Dendritic cell treated with granulocyte-macrophage colony-stimulating factor and Interleukin-4, amounts not matched to agents 40 ng/mL and 50 ng/mL, for 4 days (primary cell): ENCODE measurements at regions not wholly inside any gene's neighbourhood (a gene's known extent, or its start where the extent isn't known, plus 50 kb on each side); places are given as distances from the start of the nearest gene placed in this dataset.
"Not testable (repeated sequence)": the region's sequence is repeated elsewhere in the genome, so short reads cannot be mapped to it uniquely, and the experiment has no call there.

ENCODE experiments used
- H3K27ac Mint-ChIP-seq: one replicate; pipeline ENCODE4 v1.8.0; 2022; ENCODE audit warnings: mild to moderate bottlenecking, mixed read lengths
- H3K27me3 Mint-ChIP-seq: one replicate; pipeline ENCODE4 v1.8.0; 2022; ENCODE audit warnings: mild to moderate bottlenecking, mixed read lengths
- H3K36me3 Mint-ChIP-seq: one replicate; pipeline ENCODE4 v1.8.0; 2022; ENCODE audit warnings: low read depth, mixed read lengths
- H3K4me1 Mint-ChIP-seq: one replicate; pipeline ENCODE4 v1.8.0; 2022; ENCODE audit warnings: low read depth, mixed read lengths
- H3K4me3 Mint-ChIP-seq: one replicate; pipeline ENCODE4 v1.8.0; 2022; ENCODE audit warnings: mild to moderate bottlenecking, moderate library complexity, mixed read lengths
- H3K9me3 Mint-ChIP-seq: one replicate; pipeline ENCODE4 v1.8.0; 2022; ENCODE audit warnings: mixed read lengths
- intact Hi-C: fragments of 100-400 bp; cut with micrococcal nuclease; formaldehyde crosslinking; loops from one replicate; pipeline ENCODE4 v1.15.0; 2022

DNA sequence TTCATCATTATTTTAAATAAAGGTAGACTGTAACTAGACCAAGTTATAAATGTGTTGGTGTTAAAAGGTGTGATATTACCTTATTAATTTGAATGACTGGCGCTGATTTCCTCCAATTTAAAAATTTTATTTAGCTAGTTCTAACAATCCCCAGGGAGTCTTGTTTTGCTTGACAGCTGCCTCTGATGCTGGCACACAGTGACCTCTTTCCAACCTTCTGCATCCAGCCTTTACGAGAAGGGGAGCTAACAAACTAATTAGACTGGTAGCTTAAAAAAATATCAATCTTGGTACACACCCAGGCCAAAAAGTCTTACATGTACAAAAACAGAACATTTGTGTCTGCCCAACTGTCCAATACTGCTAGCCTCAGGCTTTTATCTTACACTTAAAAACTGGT is 51.8 kb upstream of the ENPEP start:
- intact Hi-C loops, result no loop called here
- Mint-ChIP-seq H3K4me3 (no peak overlapping the region), H3K27ac (no peak overlapping the region), H3K9me3 (no peaks in the 10 kb centered on the region), H3K4me1 (no peaks in the 10 kb centered on the region), H3K36me3 (no peaks in the 10 kb centered on the region), H3K27me3 (peaks cover 4% of the 10 kb centered on the region)

DNA sequence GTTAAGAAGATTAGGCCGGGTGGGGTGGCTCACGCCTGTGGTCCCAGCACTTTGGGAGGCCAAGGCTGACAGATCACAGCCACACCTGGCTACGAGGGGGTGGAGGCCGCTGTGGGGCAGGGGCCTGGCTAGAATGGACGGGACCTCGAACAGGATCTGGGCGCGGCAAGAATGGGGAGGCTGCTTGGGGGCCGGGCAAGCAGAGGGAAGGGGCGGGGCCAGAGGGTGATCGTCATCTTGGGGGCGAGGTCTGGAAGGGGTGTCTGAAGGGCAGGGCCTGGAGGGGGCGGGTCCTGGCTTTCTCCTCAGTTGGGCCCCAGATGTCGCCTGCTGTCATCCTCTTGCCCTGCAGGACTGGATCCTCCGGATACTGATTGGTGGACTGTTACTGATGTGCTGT is 57.3 kb upstream of the ENPEP start:
- Mint-ChIP-seq H3K4me3 (no peak overlapping the region), H3K36me3 (no peaks in the 10 kb centered on the region), H3K4me1 (no peaks in the 10 kb centered on the region), H3K9me3 (no peaks in the 10 kb centered on the region), H3K27ac (no peak overlapping the region), H3K27me3 (peaks cover 2% of the 10 kb centered on the region)
- intact Hi-C loops, result no loop called here

DNA sequence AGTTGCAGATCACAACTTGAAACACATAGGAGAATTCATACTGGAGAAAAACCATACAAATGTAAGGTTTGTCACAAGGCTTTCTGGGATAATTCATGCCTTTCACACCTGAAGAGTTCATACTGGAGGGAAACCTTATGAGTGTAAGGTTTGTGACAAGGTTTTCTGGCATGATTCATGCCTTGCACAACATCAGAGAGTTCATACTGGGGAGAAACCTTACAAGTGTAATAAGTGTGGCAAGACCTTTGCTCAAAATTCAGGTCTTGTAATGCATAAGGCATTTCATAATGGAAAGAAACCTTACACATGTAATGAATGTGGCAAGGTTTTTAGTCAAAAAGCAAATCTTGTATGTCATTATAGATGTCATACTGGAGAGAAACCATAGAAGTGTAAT is 58.8 kb upstream of the ENPEP start:
- Mint-ChIP-seq H3K4me3 (no peak overlapping the region), H3K27ac (no peak overlapping the region), H3K36me3 (no peaks in the 10 kb centered on the region), H3K4me1 (no peaks in the 10 kb centered on the region), H3K27me3 (peaks cover 2% of the 10 kb centered on the region), H3K9me3 (no peaks in the 10 kb centered on the region)
- intact Hi-C loops, result no loop called here

DNA sequence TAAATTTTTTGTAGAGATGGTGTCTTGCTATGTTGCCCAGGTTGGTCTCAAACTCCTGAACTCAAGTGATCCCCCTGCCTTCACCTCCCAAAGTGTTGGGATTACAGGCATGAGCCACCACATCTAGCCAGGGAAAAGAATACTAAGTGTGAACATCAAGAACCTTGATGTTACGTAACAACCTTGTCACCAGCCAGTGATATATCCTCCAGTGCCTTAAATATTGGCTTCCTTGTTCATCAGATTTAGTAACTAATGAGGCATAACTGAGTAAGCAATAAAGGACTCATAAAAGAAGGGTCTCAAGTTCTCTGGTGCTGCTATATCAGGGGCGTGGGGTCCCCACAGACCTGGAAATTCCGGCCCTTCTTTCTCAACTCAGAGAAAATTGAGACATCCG is 60.5 kb upstream of the ENPEP start:
- no peaks in the 10 kb centered on the region for H3K4me1 Mint-ChIP-seq
- H3K4me3 Mint-ChIP-seq, result no peak overlapping the region
- H3K27me3 Mint-ChIP-seq, result peaks cover 2% of the 10 kb centered on the region
- H3K27ac Mint-ChIP-seq, result no peak overlapping the region
- no peaks in the 10 kb centered on the region for H3K9me3 Mint-ChIP-seq
- no peaks in the 10 kb centered on the region for H3K36me3 Mint-ChIP-seq
- intact Hi-C loops, result no loop called here

DNA sequence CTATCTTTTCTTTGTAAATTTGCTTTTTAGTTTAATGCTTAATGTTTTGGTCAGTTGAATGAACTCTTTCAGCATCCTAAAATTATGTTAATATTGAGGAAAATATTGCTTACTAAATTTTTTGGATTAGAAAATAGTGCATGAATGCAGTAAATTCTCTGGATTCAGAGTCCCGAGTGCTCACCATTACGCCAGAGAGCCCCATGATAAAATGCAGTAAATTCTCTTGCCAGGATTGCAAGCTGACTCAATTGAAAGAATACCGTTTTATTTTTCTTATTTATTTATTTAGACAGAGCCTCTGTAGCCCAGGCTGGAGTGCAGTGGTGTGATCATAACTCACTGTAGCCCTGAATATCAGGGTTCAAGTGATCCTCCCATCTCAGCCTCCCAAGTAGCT is 60.9 kb upstream of the ENPEP start:
- Mint-ChIP-seq H3K27ac (no peak overlapping the region), H3K4me3 (no peak overlapping the region), H3K36me3 (no peaks in the 10 kb centered on the region), H3K27me3 (peaks cover 2% of the 10 kb centered on the region), H3K9me3 (no peaks in the 10 kb centered on the region), H3K4me1 (no peaks in the 10 kb centered on the region)
- intact Hi-C loops, result no loop called here

DNA sequence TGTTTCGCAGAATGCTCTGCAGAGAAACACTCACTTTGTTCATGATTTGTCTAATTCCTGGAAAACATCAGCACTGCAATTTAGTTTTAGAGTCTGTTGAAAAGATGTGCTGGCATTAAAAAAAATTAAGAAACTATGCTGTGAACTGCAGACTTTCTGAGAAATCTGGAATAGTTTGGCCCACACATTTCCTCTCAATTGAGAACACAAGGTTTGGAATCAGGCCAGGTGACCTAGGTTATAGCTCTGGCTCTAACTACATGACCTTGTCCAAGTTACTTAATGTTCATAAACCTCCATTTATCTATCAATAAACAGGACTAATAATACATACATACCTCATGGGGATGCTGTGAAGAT is 61.4 kb upstream of the ENPEP start:
- Mint-ChIP-seq H3K36me3 (no peaks in the 10 kb centered on the region), H3K27me3 (peaks cover 2% of the 10 kb centered on the region), H3K4me1 (no peaks in the 10 kb centered on the region), H3K4me3 (no peak overlapping the region), H3K9me3 (no peaks in the 10 kb centered on the region), H3K27ac (no peak overlapping the region)
- intact Hi-C loops, result no loop called here

DNA sequence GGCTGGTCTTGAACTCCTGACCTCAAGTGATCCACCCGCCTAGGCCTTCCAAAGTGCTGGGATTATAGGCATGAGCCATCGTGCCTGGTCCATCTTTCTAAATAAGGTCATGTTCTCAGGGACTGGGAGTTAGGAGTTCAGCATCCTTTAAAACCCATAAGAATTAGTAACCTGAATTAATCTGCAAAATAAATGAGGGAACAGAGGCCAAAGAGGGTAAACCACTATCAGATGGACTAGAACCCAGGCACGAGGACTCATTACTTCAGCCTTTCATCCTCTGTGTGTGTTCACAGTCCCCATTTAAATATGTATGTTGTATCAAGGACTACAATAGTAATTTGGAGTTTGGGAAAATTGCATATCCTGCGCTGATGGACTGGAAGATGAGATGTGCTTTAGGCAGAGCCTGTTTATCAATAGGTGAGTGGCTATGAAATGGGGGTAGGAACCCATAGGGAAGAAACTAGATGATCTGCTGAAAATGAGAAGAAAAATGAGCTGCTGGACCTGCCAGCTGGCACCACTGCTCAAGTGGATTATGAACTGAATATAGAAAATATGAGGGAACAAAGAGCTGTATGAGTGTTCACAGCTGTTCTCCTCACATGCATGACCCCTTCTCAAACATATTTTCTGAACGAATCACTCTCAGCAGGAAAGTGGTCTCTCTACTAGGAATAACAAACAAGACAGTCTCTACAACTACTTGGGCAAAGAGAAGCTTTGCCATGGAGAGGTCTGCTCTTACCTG is 62.0 kb upstream of the ENPEP start:
- H3K36me3 Mint-ChIP-seq, H3K9me3 Mint-ChIP-seq, H3K4me1 Mint-ChIP-seq, H3K27ac Mint-ChIP-seq, intact Hi-C loops, H3K4me3 Mint-ChIP-seq, H3K27me3 Mint-ChIP-seq: not testable (repeated sequence)

DNA sequence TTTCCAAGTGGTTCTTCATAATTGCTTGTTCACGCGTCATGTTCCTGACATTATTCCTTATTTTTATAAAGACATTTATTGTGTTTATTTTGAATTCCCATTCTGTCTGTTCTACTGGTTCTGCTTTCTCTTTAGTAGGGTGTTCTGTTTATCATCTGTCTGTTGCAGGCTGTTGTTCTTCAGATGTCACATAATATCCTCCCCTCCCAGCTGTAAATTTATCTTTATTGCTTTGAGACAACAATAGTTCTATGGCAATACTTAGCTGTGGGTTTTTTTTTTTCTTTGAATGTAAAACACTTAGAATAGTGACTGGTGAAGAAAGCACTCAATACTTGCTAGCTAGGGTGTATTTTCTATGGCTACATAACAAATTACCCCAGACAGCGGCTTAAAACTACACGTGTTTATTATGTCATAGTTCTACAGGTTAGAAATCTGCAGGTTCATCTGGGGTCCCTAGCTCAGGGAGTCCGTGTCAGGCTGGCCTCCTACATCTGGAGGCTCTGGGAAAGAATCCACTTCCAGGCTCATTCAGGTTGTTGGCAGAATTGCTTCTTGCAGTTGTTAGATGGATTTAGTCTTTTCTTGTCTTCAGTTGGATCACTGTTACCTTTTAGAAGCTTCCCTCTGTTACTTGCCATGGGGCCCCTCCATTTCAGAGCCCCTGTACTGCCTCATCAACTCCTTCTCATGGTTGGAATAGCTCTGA is 63.4 kb upstream of the ENPEP start:
- H3K36me3 Mint-ChIP-seq, result no peaks in the 10 kb centered on the region
- no peaks in the 10 kb centered on the region for H3K27me3 Mint-ChIP-seq
- H3K4me1 Mint-ChIP-seq, result no peaks in the 10 kb centered on the region
- H3K27ac Mint-ChIP-seq, result no peak overlapping the region
- no peaks in the 10 kb centered on the region for H3K9me3 Mint-ChIP-seq
- intact Hi-C loops, result no loop called here
- H3K4me3 Mint-ChIP-seq, result no peak overlapping the region

DNA sequence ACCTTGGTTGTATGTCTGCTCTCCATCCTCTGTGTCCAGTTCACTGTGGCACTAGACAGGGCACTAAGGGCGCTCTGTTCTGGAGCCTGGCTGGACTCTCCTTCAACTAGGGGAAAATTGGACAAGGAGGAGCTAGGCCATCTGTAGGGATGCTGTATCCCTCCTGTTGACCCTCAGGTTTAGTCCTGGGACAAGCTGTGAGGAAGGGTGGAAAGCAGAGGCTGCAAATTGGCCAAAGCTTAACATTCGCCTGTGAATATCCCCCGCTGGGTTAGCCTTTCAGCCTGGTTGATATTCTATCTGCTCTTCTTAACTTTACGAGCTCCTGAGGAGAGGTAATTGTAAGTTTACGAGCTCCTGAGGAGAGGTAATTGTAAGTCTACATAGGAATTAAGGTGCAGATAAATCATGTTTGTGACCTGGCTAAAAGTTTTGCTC is 64.4 kb upstream of the ENPEP start:
- H3K4me1 Mint-ChIP-seq, result no peaks in the 10 kb centered on the region
- H3K36me3 Mint-ChIP-seq, result no peaks in the 10 kb centered on the region
- no peaks in the 10 kb centered on the region for H3K9me3 Mint-ChIP-seq
- no peak overlapping the region for H3K27ac Mint-ChIP-seq
- no peaks in the 10 kb centered on the region for H3K27me3 Mint-ChIP-seq
- H3K4me3 Mint-ChIP-seq, result no peak overlapping the region
- intact Hi-C loops, result no loop called here

DNA sequence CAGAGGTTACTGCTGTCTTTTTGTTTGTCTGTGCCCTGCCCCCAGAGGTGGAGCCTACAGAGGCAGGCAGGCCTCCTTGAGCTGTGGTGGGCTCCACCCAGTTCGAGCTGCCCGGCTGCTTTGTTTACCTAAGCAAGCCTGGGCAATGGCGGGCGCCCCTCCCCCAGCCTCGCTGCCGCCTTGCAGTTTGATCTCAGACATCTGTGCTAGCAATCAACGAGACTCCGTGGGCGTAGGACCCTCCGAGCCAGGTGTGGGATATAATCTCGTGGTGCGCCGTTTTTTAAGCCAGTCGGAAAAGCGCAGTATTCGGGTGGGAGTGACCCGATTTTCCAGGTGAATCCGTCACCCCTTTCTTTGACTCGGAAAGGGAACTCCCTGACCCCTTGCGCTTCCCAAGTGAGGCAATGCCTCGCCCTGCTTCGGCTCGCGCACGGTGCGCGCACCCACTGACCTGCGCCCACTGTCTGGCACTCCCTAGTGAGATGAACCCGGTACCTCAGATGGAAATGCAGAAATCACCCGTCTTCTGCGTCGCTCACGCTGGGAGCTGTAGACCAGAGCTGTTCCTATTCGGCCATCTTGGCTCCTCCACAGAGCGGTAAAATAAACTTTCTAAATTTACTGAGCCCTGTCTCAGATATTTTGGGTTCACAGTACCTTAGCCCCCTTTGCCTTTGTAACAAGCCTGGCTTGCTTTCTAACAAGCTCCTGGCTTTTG is 64.9 kb upstream of the ENPEP start:
- H3K27me3 Mint-ChIP-seq, H3K9me3 Mint-ChIP-seq, H3K4me1 Mint-ChIP-seq, intact Hi-C loops, H3K36me3 Mint-ChIP-seq, H3K27ac Mint-ChIP-seq: not testable (repeated sequence)
- H3K4me3 Mint-ChIP-seq, result peak overlapping the region; percentile 20

DNA sequence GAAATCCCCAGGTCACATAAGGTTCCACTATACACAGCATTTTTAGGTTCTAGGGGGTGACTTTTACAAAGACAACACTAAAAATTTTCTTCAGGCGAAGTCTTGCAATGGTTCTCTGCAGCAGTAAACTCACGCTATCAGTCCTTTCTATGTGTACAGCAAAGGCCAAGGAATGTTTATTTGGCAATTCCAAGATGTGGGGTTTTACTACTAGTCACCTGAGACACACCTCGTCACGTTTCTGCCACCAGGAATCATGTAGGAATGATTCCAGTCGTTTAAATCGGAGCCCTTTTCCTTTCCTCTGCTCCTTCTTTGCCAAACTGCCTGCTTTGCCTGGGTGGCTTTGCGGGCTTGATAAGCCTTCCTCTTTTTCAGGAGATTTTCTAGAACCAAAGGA is 75.9 kb upstream of the ENPEP start:
- Mint-ChIP-seq H3K4me1 (no peaks in the 10 kb centered on the region), H3K27me3 (no peaks in the 10 kb centered on the region), H3K27ac (no peak overlapping the region), H3K4me3 (no peak overlapping the region), H3K9me3 (peaks cover 9% of the 10 kb centered on the region), H3K36me3 (no peaks in the 10 kb centered on the region)
- intact Hi-C loops, result no loop called here

DNA sequence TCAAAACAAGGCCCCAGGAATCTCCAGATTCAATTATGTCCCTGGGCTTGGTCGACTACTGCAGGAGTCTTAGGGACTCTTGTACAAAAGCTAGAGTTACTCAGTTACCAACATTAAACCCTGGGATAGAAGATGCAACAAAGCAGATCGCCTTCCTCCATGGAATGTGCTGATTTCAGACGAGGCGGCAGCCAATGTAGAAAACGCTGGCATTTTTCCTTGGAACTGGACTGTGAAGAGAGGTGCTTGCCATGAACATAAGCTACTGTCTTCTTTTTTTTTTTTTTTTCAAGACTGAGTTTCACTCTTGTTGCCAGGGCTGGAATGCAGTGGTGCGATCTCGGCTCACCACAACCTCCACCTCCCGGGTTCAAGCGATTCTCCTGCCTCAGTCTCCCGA is 76.9 kb upstream of the ENPEP start:
- H3K27me3 Mint-ChIP-seq, H3K4me3 Mint-ChIP-seq, H3K9me3 Mint-ChIP-seq, H3K27ac Mint-ChIP-seq, H3K36me3 Mint-ChIP-seq, H3K4me1 Mint-ChIP-seq, intact Hi-C loops: not testable (repeated sequence)

DNA sequence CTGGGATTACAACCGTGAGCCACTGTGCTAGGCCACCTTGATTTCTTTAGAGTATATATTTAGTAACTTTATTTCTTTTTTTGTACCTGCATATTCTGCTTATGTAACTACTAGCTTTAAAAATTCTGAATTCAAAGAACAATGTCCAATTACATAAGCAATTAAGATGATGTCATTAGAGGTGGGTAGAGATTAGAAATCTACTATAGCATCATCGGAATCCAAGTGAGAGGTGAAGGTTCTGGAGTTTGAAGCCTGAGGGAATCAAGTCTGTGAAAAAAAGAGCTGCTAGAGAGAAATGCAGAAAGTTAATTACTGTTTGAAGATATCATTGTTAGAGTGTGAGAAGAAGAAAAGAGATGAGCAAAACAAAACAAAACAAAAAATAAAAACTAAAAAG is 79.0 kb upstream of the ENPEP start:
- Mint-ChIP-seq H3K27ac (no peak overlapping the region), H3K27me3 (peaks cover 7% of the 10 kb centered on the region), H3K36me3 (no peaks in the 10 kb centered on the region), H3K9me3 (peaks cover 9% of the 10 kb centered on the region), H3K4me1 (no peaks in the 10 kb centered on the region), H3K4me3 (no peak overlapping the region)
- intact Hi-C loops, result no loop called here

DNA sequence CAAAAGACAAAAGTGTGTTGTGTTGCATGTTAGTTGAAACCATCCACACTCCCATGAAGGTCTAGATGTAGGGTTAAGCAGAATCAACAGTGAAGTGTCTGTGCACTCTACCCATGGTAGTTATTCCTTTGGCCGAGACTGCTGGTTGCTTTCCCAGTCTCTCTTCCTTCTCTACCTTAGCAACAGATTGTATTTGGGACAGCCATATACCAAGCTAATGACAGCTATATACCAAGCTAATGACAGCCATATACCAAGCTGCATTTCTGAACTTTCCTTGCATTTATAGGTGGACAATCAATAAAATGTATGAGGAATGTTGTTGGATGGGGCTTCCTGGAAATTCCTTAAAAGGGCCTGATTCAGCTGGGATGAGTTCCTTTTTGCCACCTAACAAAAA is 80.5 kb upstream of the ENPEP start:
- H3K4me3 Mint-ChIP-seq, result no peak overlapping the region
- intact Hi-C loops, result no loop called here
- no peaks in the 10 kb centered on the region for H3K36me3 Mint-ChIP-seq
- H3K9me3 Mint-ChIP-seq, result peaks cover 5% of the 10 kb centered on the region
- H3K4me1 Mint-ChIP-seq, result no peaks in the 10 kb centered on the region
- H3K27ac Mint-ChIP-seq, result no peak overlapping the region
- H3K27me3 Mint-ChIP-seq, result peaks cover 7% of the 10 kb centered on the region
